H9 (cell line): ENCODE measurements at regions not wholly inside any gene's neighbourhood (a gene's known extent, or its start where the extent isn't known, plus 50 kb on each side); places are given as distances from the start of the nearest gene placed in this dataset.

Experiments
- DNase-seq: peaks from one replicate; pipeline ENCODE4 v3.0.0-alpha.2; 2017
- H2AFZ ChIP-seq: one replicate; pipeline ENCODE4 v1.6.1; 2013; ENCODE audit warnings: mild to moderate bottlenecking, low read length, control low read depth, moderate library complexity
- H2AK5ac ChIP-seq: 2 replicates; pipeline ENCODE4 v1.6.1; 2013; ENCODE audit warnings: low read length, control low read depth, mixed read lengths; ENCODE audit not compliant: insufficient read length
- H2BK120ac ChIP-seq: one replicate; pipeline ENCODE4 v1.6.1; 2013; ENCODE audit warnings: low read depth, mild to moderate bottlenecking, low read length, control low read depth, inconsistent platforms; ENCODE audit not compliant: poor library complexity, severe bottlenecking
- H2BK12ac ChIP-seq: 2 replicates; pipeline ENCODE4 v1.6.1; 2013; ENCODE audit warnings: low read length, control low read depth, mixed read lengths, low read depth; ENCODE audit not compliant: insufficient read length
- H2BK15ac ChIP-seq: 2 replicates; pipeline ENCODE4 v1.6.1; 2013; ENCODE audit warnings: low read depth, low read length, control low read depth
- H2BK20ac ChIP-seq: one replicate; pipeline ENCODE4 v1.6.1; 2013; ENCODE audit warnings: low read depth, mild to moderate bottlenecking, low read length, control low read depth, inconsistent platforms; ENCODE audit not compliant: poor library complexity, severe bottlenecking
- H2BK5ac ChIP-seq: 2 replicates; pipeline ENCODE4 v1.6.1; 2013; ENCODE audit warnings: low read length, control low read depth, mixed read lengths; ENCODE audit not compliant: insufficient read length
- H3K14ac ChIP-seq: 2 replicates; pipeline ENCODE4 v1.6.1; 2013; ENCODE audit warnings: low read length, control low read depth; ENCODE audit not compliant: insufficient read depth
- H3K18ac ChIP-seq: 2 replicates; pipeline ENCODE4 v1.6.1; 2013; ENCODE audit warnings: low read depth, mild to moderate bottlenecking, mixed read lengths, low read length, control low read depth; ENCODE audit not compliant: insufficient read length
- H3K23ac ChIP-seq: 2 replicates; pipeline ENCODE4 v1.6.1; 2013; ENCODE audit warnings: low read length, control low read depth, mixed read lengths, low read depth; ENCODE audit not compliant: insufficient read length
- H3K23me2 ChIP-seq: 2 replicates; pipeline ENCODE4 v1.6.1; 2013; ENCODE audit warnings: low read depth, mild to moderate bottlenecking, mixed read lengths, low read length, control low read depth; ENCODE audit not compliant: insufficient read length, poor library complexity, severe bottlenecking
- H3K27ac ChIP-seq: 2 replicates; pipeline ENCODE4 v1.5.1; 2013; ENCODE audit warnings: low read length, control low read depth, mixed read lengths, low read depth; ENCODE audit not compliant: insufficient read length
- H3K27me3 ChIP-seq: 2 replicates; pipeline ENCODE4 v1.6.1; 2013; ENCODE audit warnings: low read length, control low read depth, inconsistent platforms; ENCODE audit not compliant: insufficient read depth
- H3K4ac ChIP-seq: 2 replicates; pipeline ENCODE4 v1.6.1; 2013; ENCODE audit warnings: low read depth, mild to moderate bottlenecking, control low read depth, inconsistent platforms, low read length, moderate library complexity
- H3K4me1 ChIP-seq: 2 replicates; pipeline ENCODE4 v1.6.1; 2013; ENCODE audit warnings: low read length, control low read depth, inconsistent platforms; ENCODE audit not compliant: insufficient read depth
- H3K4me2 ChIP-seq: 2 replicates; pipeline ENCODE4 v1.6.1; 2013; ENCODE audit warnings: low read length, control low read depth, mixed read lengths; ENCODE audit not compliant: insufficient read length, insufficient read depth
- H3K56ac ChIP-seq: 2 replicates; pipeline ENCODE4 v1.6.1; 2013; ENCODE audit warnings: low read depth, mild to moderate bottlenecking, mixed read lengths, low read length, control low read depth; ENCODE audit not compliant: insufficient read length
- H3K79me1 ChIP-seq: 2 replicates; pipeline ENCODE4 v1.6.1; 2013; ENCODE audit warnings: low read depth, mild to moderate bottlenecking, moderate library complexity, low read length, control low read depth, inconsistent platforms; ENCODE audit not compliant: insufficient read depth, poor library complexity, severe bottlenecking
- H3K79me2 ChIP-seq: 2 replicates; pipeline ENCODE4 v1.6.1; 2013; ENCODE audit warnings: low read length, control low read depth, inconsistent platforms; ENCODE audit not compliant: insufficient read depth
- H3K9ac ChIP-seq: 2 replicates; pipeline ENCODE4 v1.6.1; 2013; ENCODE audit warnings: low read length, control low read depth, mixed read lengths; ENCODE audit not compliant: insufficient read length; ENCODE audit errors: extremely low read depth
- H3K9me3 ChIP-seq: one replicate; pipeline ENCODE4 v1.6.1; 2013; ENCODE audit warnings: low read depth, low read length, inconsistent platforms; ENCODE audit not compliant: control insufficient read depth
- H3T11ph ChIP-seq: one replicate; pipeline ENCODE4 v1.6.1; 2013; ENCODE audit warnings: mild to moderate bottlenecking, low read length, control low read depth, inconsistent platforms
- H4K20me1 ChIP-seq: one replicate; pipeline ENCODE4 v1.6.1; 2013; ENCODE audit not compliant: control insufficient read depth, insufficient read length, insufficient read depth
- H4K5ac ChIP-seq: 2 replicates; pipeline ENCODE4 v1.6.1; 2013; ENCODE audit warnings: low read depth, mild to moderate bottlenecking, mixed read lengths, low read length, control low read depth; ENCODE audit not compliant: insufficient read length
- H4K8ac ChIP-seq: replicated peaks from 2 replicates; pipeline ENCODE4 v1.6.1; 2013; ENCODE audit warnings: low read length, control low read depth, mixed read lengths, low read depth; ENCODE audit not compliant: insufficient read length
- H4K91ac ChIP-seq: 2 replicates; pipeline ENCODE4 v1.6.1; 2013; ENCODE audit warnings: low read depth, mild to moderate bottlenecking, moderate library complexity, mixed read lengths, low read length, control low read depth; ENCODE audit not compliant: insufficient read length
- H3K27ac Mint-ChIP-seq, 3 experiments: 2 replicates in 2 of 3; 3 replicates in 1 of 3; pipeline ENCODE4 v1.8.0; 2020 to 2021; ENCODE audit warnings: mixed read lengths in 3 of 3, mild to moderate bottlenecking in 1 of 3, moderate library complexity in 1 of 3
- H3K27me3 Mint-ChIP-seq: 2 replicates; pipeline ENCODE4 v1.8.0; 2021; ENCODE audit warnings: low read depth, mild to moderate bottlenecking, moderate library complexity, mixed read lengths
- H3K36me3 Mint-ChIP-seq, 3 experiments: 2 replicates in 2 of 3; 3 replicates in 1 of 3; pipeline ENCODE4 v1.8.0; 2020 to 2021; ENCODE audit warnings: low read depth in 3 of 3, mixed read lengths in 3 of 3; ENCODE audit not compliant: insufficient read depth in 1 of 3
- H3K4me1 Mint-ChIP-seq, 2 experiments: 2 replicates each; pipeline ENCODE4 v1.8.0; 2020; ENCODE audit warnings: mixed read lengths in 2 of 2
- H3K4me3 Mint-ChIP-seq, 2 experiments: 2 replicates in 1 of 2; 3 replicates in 1 of 2; pipeline ENCODE4 v1.8.0; 2020 to 2021; ENCODE audit warnings: mild to moderate bottlenecking in 2 of 2, mixed read lengths in 2 of 2, moderate library complexity in 1 of 2
- H3K9me3 Mint-ChIP-seq, 2 experiments: 2 replicates in 1 of 2; 3 replicates in 1 of 2; pipeline ENCODE4 v1.8.0; 2020; ENCODE audit warnings: mild to moderate bottlenecking in 2 of 2, mixed read lengths in 2 of 2, moderate library complexity in 1 of 2
- CTCF ChIP-seq: fragments of 200-600 bp; sonication (generic); conservative IDR thresholded peaks from 3 replicates; pipeline ENCODE4 v1.8.0; 2021; ENCODE audit warnings: antibody characterized with exemption, mild to moderate bottlenecking
- WGBS: extraction: QIAGEN DNeasy Blood & Tissue Kit; methylation state at CpG from one replicate; pipeline ENCODE4 v1.1.7; 2013; ENCODE audit warnings: missing lambda C conversion rate, low lambda C conversion rate, mixed read lengths; ENCODE audit not compliant: insufficient read length; ENCODE audit errors: extremely low coverage; 5-methylcytosine and 5-hydroxymethylcytosine counted together

GRCh38 chr3:94612631-94613030 is 549.8 kb downstream of the NSUN3 start:
- Histone ChIP-seq H4K20me1 (no peaks in the 10 kb centered on the region), H2AK5ac (no peak overlapping the region), H2BK20ac (no peak overlapping the region), H3K4me1 (no peaks in the 10 kb centered on the region; the same call in 1 of the 2 replicates), H3K9me3 (no peaks in the 10 kb centered on the region), H3K14ac (no peak overlapping the region), H3K4ac (no peak overlapping the region), H4K5ac (no peak overlapping the region), H3K23me2 (no peaks in the 10 kb centered on the region), H2BK5ac (no peak overlapping the region), H2BK120ac (no peak overlapping the region), H3K18ac (no peak overlapping the region), H3K27me3 (no peaks in the 10 kb centered on the region), H3K9ac (no peak overlapping the region), H3K23ac (no peak overlapping the region), H2AFZ (no peak overlapping the region), H4K91ac (no peak overlapping the region), H3K27ac (no peak overlapping the region), H2BK12ac (no peak overlapping the region), H3K56ac (no peak overlapping the region), H3T11ph (no peak overlapping the region), H3K79me2 (no peaks in the 10 kb centered on the region), H2BK15ac (no peak overlapping the region), H4K8ac (no peak overlapping the region), H3K4me2 (no peak overlapping the region), H3K79me1 (no peaks in the 10 kb centered on the region)
- H3K9me3 Mint-ChIP-seq = no peaks in the 10 kb centered on the region
- TF ChIP-seq CTCF = no peak
- H3K4me1 Mint-ChIP-seq = peaks cover 6 to 8% of the 10 kb centered on the region in 2 experiments
- H3K27ac Mint-ChIP-seq = no peak overlapping the region
- WGBS = no CpG with 5 or more reads among the region's 1 CpG
- no peaks in the 10 kb centered on the region for H3K27me3 Mint-ChIP-seq
- H3K36me3 Mint-ChIP-seq = no peaks in the 10 kb centered on the region; a peak in 1 of 7 replicates
- no peak overlapping the region for H3K4me3 Mint-ChIP-seq
- no peak for DNase-seq
